ENCODE measurements at regions not wholly inside any gene's neighbourhood (a gene's known extent, or its start where the extent isn't known, plus 50 kb on each side); places are given as distances from the start of the nearest gene placed in this dataset.

- TF ChIP-seq YY1 (IDR thresholded peaks at IDR 0.05; ENCODE audit: insufficient read depth, insufficient read length) (no peak), ZNF274 (IDR thresholded peaks at IDR 0.05; ENCODE audit: low read depth, low read length) (no peak)
Measured at GRCh38 chr9:108722396-108722795, 133.4 kb downstream of the ACTL7B start.

Data from NT2/D1 (cell line).